ENCODE measurements at regions not wholly inside any gene's neighbourhood (a gene's known extent, or its start where the extent isn't known, plus 50 kb on each side); places are given as distances from the start of the nearest gene placed in this dataset.
"Not testable (repeated sequence)": the region's sequence is repeated elsewhere in the genome, so short reads cannot be mapped to it uniquely, and the experiment has no call there.

DNA sequence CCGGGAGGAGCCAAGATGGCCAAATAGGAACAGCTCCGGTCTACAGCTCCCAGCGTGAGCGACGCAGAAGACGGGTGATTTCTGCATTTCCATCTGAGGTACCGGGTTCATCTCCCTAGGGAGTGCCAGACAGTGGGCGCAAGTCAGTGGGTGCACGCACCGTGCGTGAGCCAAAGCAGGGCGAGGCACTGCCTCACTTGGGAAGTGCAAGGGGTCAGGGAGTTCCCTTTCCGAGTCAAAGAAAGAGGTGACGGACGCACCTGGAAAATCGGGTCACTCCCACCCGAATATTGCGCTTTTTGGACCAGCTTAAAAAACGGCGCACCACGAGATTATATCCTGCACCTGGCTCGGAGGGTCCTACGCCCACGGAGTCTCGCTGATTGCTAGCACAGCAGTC is 400.8 kb upstream of the KLHL29 start:
- DNase-seq; H3K4me1 Mint-ChIP-seq; H3K4me3 Mint-ChIP-seq; CTCF ChIA-PET; H3K9me3 Mint-ChIP-seq (ENCODE audit: low read depth); ATAC-seq; H3K36me3 Mint-ChIP-seq; H3K27me3 Mint-ChIP-seq; H3K27ac Mint-ChIP-seq: not testable (repeated sequence)

DNA sequence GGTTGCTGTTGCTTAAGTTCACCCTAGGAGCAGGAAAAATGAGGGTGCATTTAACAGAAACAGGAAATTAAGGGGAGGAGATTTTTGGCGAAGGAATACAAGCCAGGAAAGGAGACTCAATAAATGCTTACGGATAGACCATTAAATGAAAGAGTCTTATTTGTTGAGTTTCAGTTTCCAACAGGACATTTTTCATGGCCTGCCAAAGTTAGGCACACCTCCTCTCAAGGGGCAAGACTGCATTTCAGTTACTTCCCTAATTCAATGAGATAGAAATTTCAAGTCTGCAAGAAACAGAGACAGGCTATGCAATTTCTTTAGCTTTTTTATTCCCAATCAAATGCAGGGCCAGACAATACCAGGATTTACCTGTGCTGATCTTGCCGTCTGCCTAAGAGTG is 394.7 kb upstream of the KLHL29 start:
- Mint-ChIP-seq H3K27me3 (no peaks in the 10 kb centered on the region), H3K4me3 (no peak overlapping the region), H3K36me3 (no peaks in the 10 kb centered on the region), H3K9me3 (ENCODE audit: low read depth) (no peaks in the 10 kb centered on the region), H3K27ac (no peak overlapping the region), H3K4me1 (no peaks in the 10 kb centered on the region)
- CTCF ChIA-PET, result no interaction called here
- ATAC-seq (no peak), DNase-seq (no peak)

DNA sequence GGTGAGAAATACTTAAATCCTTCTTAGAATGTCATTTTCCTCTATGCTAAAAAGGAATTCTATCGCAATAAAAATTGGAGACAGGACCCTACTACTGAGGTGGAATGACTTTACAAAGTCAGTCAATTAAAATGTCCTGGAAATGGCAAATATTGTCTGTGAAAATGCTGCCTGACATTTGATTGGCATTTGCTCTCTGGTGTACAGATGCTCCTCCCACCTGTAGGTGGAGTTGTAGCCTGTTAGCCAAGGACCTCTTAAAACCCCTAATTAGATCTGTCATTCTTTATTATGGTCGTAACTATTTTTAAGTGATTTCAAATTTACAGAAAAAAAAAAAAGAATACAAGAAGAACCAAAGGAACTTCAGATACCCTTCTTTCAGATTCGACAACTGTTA is 393.1 kb upstream of the KLHL29 start:
- ATAC-seq, result no peak
- Mint-ChIP-seq H3K27me3 (no peaks in the 10 kb centered on the region), H3K9me3 (ENCODE audit: low read depth) (no peaks in the 10 kb centered on the region), H3K4me1 (no peaks in the 10 kb centered on the region), H3K27ac (no peak overlapping the region), H3K4me3 (no peak overlapping the region), H3K36me3 (no peaks in the 10 kb centered on the region)
- CTCF ChIA-PET, result no interaction called here
- DNase-seq, result no peak

DNA sequence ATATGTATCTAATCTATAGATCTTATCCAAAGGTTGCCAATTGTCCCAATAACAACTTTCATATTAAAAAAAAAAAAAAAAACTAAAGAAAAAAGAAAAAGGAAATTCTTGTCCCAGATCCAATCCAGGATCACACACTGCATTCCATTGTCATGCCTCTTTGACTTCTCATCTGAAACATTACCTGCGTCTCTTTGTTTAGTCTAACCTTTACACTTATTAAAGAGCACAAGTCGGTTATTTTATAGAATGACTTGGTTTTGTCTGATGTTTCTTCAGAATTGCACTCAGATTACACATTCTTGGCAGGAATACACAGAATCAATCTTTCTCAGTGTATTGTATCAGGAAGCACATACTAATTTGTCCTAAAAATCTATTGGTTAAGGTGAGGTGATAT is 392.5 kb upstream of the KLHL29 start:
- DNase-seq (no peak), ATAC-seq (no peak)
- Mint-ChIP-seq H3K9me3 (ENCODE audit: low read depth) (no peaks in the 10 kb centered on the region), H3K27ac (no peak overlapping the region), H3K4me3 (no peak overlapping the region), H3K4me1 (no peaks in the 10 kb centered on the region), H3K36me3 (no peaks in the 10 kb centered on the region), H3K27me3 (no peaks in the 10 kb centered on the region)
- CTCF ChIA-PET, result no interaction called here

DNA sequence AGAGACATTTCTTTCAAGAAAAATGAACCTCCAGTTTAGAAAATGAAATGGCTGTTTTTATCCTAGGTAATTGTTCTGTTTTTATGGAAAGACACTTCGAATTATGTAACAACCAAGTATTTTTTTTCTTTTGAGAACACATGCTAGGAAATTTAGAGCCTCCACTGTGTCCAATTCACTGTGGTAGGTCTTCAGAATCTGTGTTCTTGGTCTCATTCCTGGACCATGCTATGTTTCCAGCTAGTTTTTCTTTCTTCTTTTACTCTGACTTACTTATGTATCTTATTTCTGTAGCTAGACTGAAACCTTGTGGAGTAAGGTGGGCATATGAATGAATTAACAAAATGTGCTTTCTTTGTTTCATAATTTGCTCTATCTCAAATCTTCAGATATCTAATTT is 391.7 kb upstream of the KLHL29 start:
- Mint-ChIP-seq H3K4me3 (no peak overlapping the region), H3K9me3 (ENCODE audit: low read depth) (no peaks in the 10 kb centered on the region), H3K4me1 (no peaks in the 10 kb centered on the region), H3K27ac (no peak overlapping the region), H3K27me3 (no peaks in the 10 kb centered on the region), H3K36me3 (no peaks in the 10 kb centered on the region)
- DNase-seq, result no peak
- CTCF ChIA-PET, result no interaction called here
- no peak for ATAC-seq

DNA sequence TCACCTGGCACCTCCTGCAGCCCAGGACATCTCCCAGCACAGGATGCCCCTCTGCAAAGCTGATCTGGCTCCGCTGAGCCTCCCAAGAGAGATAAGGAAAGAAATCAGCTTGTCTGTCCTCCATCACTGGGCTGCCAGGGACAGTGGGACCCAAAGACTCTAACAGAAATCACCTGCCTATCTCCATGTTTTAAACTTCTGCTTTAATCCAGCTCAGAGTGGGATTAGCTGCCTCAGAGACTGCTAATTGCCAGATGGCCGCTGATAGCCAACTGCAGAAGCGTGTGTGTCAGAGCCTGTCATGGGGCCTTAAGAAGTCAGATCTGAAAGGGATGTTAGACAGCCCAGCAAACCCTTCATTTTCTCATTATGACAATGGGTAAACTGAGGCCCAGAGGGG is 389.4 kb upstream of the KLHL29 start:
- Mint-ChIP-seq H3K9me3 (ENCODE audit: low read depth) (no peaks in the 10 kb centered on the region), H3K27ac (no peak overlapping the region), H3K36me3 (no peaks in the 10 kb centered on the region), H3K4me3 (no peak overlapping the region), H3K27me3 (no peaks in the 10 kb centered on the region), H3K4me1 (no peaks in the 10 kb centered on the region)
- no peak for ATAC-seq
- no peak for DNase-seq
- CTCF ChIA-PET, result no interaction called here

DNA sequence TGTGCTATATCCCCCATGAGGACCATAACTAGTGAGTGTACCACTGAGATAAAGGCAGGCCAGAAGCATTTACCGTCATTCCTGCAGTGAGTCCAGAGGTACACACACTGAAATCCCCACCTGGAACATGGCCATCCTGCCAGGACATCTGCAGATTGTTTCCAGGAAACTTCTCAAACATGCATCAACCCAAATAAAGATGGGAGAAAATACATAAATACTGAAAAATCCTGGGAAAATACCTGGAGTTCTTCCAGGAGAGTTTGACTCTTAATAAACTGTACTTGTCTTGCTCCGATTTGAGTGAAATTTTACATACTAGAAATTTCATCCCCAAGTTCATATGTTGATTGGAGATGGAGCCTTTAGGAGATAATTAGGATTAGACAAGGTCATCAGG is 388.1 kb upstream of the KLHL29 start:
- H3K4me1 Mint-ChIP-seq, result no peaks in the 10 kb centered on the region

DNA sequence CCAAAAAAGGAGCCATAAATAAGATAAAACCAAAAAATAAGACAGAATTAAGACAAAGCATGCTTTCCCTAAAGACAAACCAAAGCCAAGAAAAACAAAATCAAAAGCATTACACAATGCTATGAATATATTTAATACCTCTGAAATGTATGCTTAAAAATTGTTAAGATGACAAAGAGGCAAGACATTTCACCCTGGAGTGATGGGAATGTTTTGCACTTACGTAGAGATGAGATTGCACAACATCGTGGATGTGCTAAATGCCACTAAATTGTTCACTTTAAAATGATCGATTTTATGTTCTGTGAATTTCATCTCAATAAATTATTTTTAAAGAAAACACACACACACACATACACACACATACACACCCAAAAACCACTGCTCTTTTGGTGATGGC is 386.6 kb upstream of the KLHL29 start:
- no peaks in the 10 kb centered on the region for H3K36me3 Mint-ChIP-seq
- no peaks in the 10 kb centered on the region for H3K4me1 Mint-ChIP-seq
- CTCF ChIA-PET, result no interaction called here
- ATAC-seq (no peak), DNase-seq (no peak)
- H3K27ac Mint-ChIP-seq, result no peak overlapping the region
- H3K27me3 Mint-ChIP-seq, result no peaks in the 10 kb centered on the region
- H3K4me3 Mint-ChIP-seq, result no peak overlapping the region
- H3K9me3 Mint-ChIP-seq (ENCODE audit: low read depth), result no peaks in the 10 kb centered on the region

More for the DNA sequence above, 388.1 kb upstream of the KLHL29 start:
- Mint-ChIP-seq H3K27me3 (no peaks in the 10 kb centered on the region), H3K4me3 (no peak overlapping the region), H3K9me3 (ENCODE audit: low read depth) (no peaks in the 10 kb centered on the region), H3K36me3 (no peaks in the 10 kb centered on the region), H3K27ac (no peak overlapping the region)
- ATAC-seq (no peak), DNase-seq (no peak)
- CTCF ChIA-PET, result no interaction called here

DNA sequence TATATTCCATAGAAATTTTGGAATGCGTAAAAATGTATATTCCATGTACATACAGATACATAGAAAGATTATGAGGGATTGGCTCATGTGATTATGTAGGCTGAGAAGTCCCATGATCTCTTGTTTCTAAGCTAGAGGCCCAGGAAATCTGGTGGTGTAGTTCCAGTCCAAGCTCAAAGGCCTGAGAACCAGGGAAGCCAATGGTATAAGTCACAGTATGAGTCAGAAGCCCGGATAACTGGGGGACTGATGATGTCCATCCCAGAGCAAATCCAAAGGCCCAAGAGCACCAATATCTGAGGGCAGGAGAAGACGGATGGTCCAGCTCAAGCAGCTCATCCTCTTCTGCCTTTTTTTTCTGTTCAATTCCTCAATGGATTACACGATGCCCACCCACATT is 385.0 kb upstream of the KLHL29 start:
- DNase-seq (no peak), ATAC-seq (no peak)
- no peak overlapping the region for H3K27ac Mint-ChIP-seq
- no peaks in the 10 kb centered on the region for H3K27me3 Mint-ChIP-seq
- H3K36me3 Mint-ChIP-seq, result no peaks in the 10 kb centered on the region
- H3K4me3 Mint-ChIP-seq, result no peak overlapping the region
- H3K9me3 Mint-ChIP-seq (ENCODE audit: low read depth), result no peaks in the 10 kb centered on the region
- H3K4me1 Mint-ChIP-seq, result no peaks in the 10 kb centered on the region
- CTCF ChIA-PET, result no interaction called here

DNA sequence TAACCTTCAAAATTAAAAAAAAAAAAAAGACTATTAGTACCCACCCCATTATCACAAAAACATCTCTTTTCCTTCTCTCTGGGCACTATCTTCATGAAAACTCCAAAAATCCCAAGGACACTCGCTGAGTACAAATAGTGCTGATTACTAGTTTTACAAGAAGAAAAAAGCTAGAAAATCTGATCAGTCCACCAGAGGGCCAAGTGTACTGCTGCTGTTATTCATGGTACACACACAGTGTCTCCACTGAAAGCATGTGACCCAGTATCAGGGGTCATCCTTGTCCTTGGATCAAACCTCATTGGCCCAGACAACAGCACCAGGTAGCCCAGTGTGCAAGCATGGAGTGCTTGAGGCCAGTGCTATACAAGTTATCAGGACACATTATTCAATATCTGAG is 382.7 kb upstream of the KLHL29 start:
- H3K27me3 Mint-ChIP-seq, result no peaks in the 10 kb centered on the region

DNA sequence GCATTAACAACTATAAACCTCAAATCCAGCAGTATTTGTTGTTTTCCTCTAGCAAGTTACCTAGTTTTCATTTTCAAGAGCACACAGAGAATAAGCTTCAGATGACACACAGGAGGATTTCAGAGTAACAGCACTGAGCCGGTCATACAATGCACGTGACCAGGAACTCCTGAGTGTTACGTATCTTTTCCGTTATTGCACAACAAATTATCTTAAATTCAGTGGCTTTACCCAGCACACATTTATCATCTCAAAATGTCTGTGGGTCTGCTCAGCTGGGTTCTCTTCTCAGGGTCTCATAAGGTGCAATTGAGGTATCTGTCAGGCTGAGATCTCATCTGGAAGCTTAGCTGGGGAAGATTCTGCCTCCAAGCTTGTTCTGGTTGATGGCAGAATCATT is 379.5 kb upstream of the KLHL29 start:
- CTCF ChIA-PET, result no interaction called here

More for the DNA sequence above, 382.7 kb upstream of the KLHL29 start:
- H3K4me3 Mint-ChIP-seq, result no peak overlapping the region
- no peak for ATAC-seq
- CTCF ChIA-PET, result no interaction called here
- no peaks in the 10 kb centered on the region for H3K4me1 Mint-ChIP-seq
- H3K27ac Mint-ChIP-seq, result no peak overlapping the region
- DNase-seq, result no peak
- H3K9me3 Mint-ChIP-seq (ENCODE audit: low read depth), result no peaks in the 10 kb centered on the region
- no peaks in the 10 kb centered on the region for H3K36me3 Mint-ChIP-seq

DNA sequence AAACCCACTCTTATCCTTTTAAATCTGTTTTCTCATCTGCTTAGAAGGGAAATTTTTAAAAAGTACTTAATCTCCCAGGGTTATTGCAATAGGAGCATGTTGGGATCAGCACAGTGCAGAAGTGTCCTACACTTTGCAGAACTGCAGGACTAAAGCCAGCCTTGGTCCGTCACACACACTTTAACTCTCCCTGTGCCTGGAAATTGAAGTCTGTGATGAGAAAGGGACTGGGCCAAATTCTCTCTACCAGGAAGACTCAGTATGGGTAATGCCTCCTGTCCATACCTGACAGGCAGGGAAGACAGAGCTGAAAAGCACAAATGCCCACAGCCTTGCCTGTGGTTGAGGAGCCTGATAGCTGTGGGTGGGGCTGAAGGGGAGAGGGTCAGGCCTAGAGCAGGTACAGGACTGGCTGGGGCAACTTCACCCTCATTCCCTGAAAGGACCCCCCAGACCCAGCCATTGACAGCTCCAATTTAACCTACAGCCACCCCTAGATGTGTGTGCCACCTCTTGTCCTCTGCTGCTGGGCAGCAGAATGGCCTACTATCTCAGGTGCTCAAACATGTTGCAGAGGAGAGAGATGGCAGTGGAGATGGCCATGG is 377.2 kb upstream of the KLHL29 start:
- no peaks in the 10 kb centered on the region for H3K9me3 Mint-ChIP-seq (ENCODE audit: low read depth)
- no peak for ATAC-seq
- H3K4me3 Mint-ChIP-seq, result no peak overlapping the region
- no peak for DNase-seq
- CTCF ChIA-PET, result no interaction called here
- no peaks in the 10 kb centered on the region for H3K4me1 Mint-ChIP-seq
- H3K27me3 Mint-ChIP-seq, result no peaks in the 10 kb centered on the region
- H3K36me3 Mint-ChIP-seq, result no peaks in the 10 kb centered on the region
- no peak overlapping the region for H3K27ac Mint-ChIP-seq

More for the DNA sequence above, 379.5 kb upstream of the KLHL29 start:
- no peak overlapping the region for H3K27ac Mint-ChIP-seq
- H3K9me3 Mint-ChIP-seq (ENCODE audit: low read depth), result no peaks in the 10 kb centered on the region
- DNase-seq (no peak), ATAC-seq (no peak)
- H3K36me3 Mint-ChIP-seq, result no peaks in the 10 kb centered on the region
- H3K4me1 Mint-ChIP-seq, result no peaks in the 10 kb centered on the region
- H3K27me3 Mint-ChIP-seq, result no peaks in the 10 kb centered on the region
- no peak overlapping the region for H3K4me3 Mint-ChIP-seq

DNA sequence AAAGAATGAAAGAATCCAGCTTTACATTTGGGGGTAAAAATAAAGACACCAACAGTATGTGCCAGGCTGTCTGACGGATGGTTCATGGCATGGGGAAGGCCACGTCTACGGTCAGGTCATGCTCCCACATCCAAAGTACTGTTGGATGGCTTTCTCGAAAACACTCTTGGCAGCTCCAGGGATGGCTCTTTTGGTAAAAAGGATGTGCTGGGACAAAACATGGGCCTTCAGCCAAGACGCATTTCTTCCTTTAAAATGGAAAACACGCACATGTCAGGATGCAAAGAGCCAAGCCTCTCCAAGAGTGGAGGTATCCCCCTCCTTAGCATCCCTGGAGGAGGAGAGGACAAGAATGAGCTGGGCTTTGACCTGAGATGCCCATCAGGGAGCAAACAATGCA is 376.5 kb upstream of the KLHL29 start:
- ATAC-seq (no peak), DNase-seq (no peak)
- no peak overlapping the region for H3K4me3 Mint-ChIP-seq
- no peak overlapping the region for H3K27ac Mint-ChIP-seq
- H3K36me3 Mint-ChIP-seq, result no peaks in the 10 kb centered on the region
- CTCF ChIA-PET, result no interaction called here
- H3K4me1 Mint-ChIP-seq, result no peaks in the 10 kb centered on the region
- H3K27me3 Mint-ChIP-seq, result no peaks in the 10 kb centered on the region
- no peaks in the 10 kb centered on the region for H3K9me3 Mint-ChIP-seq (ENCODE audit: low read depth)

DNA sequence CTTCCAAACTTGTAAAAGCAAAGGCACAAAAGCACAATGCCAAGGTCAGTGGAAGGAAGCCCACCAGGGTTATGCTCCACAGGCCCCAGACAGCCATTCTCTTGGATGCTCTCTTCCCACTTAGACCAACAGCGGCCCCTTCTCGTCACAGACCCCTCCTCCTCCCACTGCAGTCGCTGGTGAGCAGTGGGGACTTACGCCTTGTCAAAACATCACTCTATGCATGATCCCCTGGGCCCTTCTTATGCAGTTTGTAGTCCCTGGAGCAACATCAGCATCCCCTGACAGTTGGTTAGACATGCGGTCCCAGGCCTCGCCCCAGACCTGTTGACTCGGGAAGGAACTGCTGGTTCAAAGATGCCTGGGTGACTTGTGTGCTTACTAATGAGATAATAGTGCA is 376.0 kb upstream of the KLHL29 start:
- Mint-ChIP-seq H3K36me3 (no peaks in the 10 kb centered on the region), H3K27ac (no peak overlapping the region), H3K27me3 (no peaks in the 10 kb centered on the region), H3K9me3 (ENCODE audit: low read depth) (no peaks in the 10 kb centered on the region), H3K4me3 (no peak overlapping the region), H3K4me1 (no peaks in the 10 kb centered on the region)
- ATAC-seq (no peak), DNase-seq (no peak)
- CTCF ChIA-PET, result no interaction called here

DNA sequence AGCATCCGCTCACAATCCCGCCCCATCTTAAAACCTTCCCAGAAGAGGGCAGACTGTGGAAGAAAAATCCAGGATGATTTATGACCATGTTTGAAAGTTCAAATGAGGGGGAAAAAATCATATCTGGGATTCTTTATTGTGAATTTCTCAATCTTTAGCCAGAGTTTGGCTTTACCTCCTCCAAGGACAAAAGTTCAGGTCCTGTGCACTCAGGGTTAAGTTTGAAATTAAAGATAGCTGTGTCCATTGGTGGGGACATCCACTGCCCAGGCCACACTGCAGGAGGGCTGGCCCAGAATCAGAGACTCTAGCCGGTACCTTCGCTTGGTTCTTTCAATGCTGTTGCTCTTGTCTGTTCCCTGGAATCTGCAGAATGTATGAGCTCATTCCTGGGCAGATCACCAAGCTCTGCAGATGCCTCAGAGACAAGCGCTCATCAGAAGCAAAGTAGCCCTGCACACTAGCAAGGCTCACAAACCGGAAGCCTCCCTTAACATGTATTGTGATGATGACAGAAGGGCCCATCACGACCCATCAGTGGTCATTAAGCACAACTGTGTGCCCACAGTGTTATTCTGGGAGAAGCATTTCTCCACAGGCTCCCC is 375.3 kb upstream of the KLHL29 start:
- Mint-ChIP-seq H3K9me3 (ENCODE audit: low read depth) (no peaks in the 10 kb centered on the region), H3K27ac (no peak overlapping the region), H3K4me3 (no peak overlapping the region), H3K36me3 (no peaks in the 10 kb centered on the region), H3K27me3 (no peaks in the 10 kb centered on the region), H3K4me1 (no peaks in the 10 kb centered on the region)
- DNase-seq, result no peak
- CTCF ChIA-PET, result no interaction called here
- no peak for ATAC-seq

Data from activated CD8-positive, alpha-beta memory T cell treated with anti-CD3 and anti-CD28 coated beads, Interleukin-2, amount 10 ng/mL, durations not matched to agents 7 days and 5 days (primary cell).